ENCODE measurements at regions not wholly inside any gene's neighbourhood (a gene's known extent, or its start where the extent isn't known, plus 50 kb on each side); places are given as distances from the start of the nearest gene placed in this dataset.

GRCh38 chr1:163845279-163845678, 523.5 kb downstream of the NUF2 start:
- no peaks in the 10 kb centered on the region for H3K9me2 ChIP-seq (ENCODE audit: insufficient read depth, low read length)
- TF ChIP-seq SMC3 (conservative IDR thresholded peaks at IDR 0.05; ENCODE audit: poor library complexity): no peak
- TF ChIP-seq POLR2AphosphoS5 (IDR thresholded peaks at IDR 0.05): peak; percentile 18
- no peak for TF ChIP-seq CTCF (IDR thresholded peaks at IDR 0.05; ENCODE audit: poor library complexity, severe bottlenecking)
- no peak for TF ChIP-seq REST (IDR thresholded peaks at IDR 0.05; ENCODE audit: borderline replicate concordance)
- no peak for TF ChIP-seq RAD21 (conservative IDR thresholded peaks at IDR 0.05)
- no peaks in the 10 kb centered on the region for H3K79me2 ChIP-seq (replicated peaks; ENCODE audit: insufficient read depth, low read length)
- no peaks in the 10 kb centered on the region for H3K36me3 ChIP-seq (ENCODE audit: insufficient read depth, low read length)
- no peak overlapping the region for H3K9ac ChIP-seq (ENCODE audit: low read length)
- H3K9me3 ChIP-seq (ENCODE audit: low read length): no peaks in the 10 kb centered on the region
- H3K27ac ChIP-seq (ENCODE audit: low read length): no peak overlapping the region
- H3K4me3 ChIP-seq (ENCODE audit: low read length): no peak overlapping the region
- H3K4me2 ChIP-seq (ENCODE audit: low read length): no peak overlapping the region
- H4K20me1 ChIP-seq (ENCODE audit: insufficient read depth): no peaks in the 10 kb centered on the region
- H3K27me3 ChIP-seq (ENCODE audit: insufficient read depth, low read depth, low read length): no peaks in the 10 kb centered on the region
- no peaks in the 10 kb centered on the region for H3F3A ChIP-seq (ENCODE audit: insufficient read depth, low read length, poor library complexity, severe bottlenecking)
- no peak overlapping the region for H2AFZ ChIP-seq (ENCODE audit: low read depth, low read length)

GRCh38 chr1:163863731-163864130, 542.0 kb downstream of the NUF2 start:
- no peaks in the 10 kb centered on the region for H4K20me1 ChIP-seq (ENCODE audit: insufficient read depth)
- H3K27me3 ChIP-seq (ENCODE audit: insufficient read depth, low read depth, low read length): no peaks in the 10 kb centered on the region
- H3K27ac ChIP-seq (ENCODE audit: low read length): no peak overlapping the region
- no peaks in the 10 kb centered on the region for H3K36me3 ChIP-seq (ENCODE audit: insufficient read depth, low read length)
- no peaks in the 10 kb centered on the region for H3K79me2 ChIP-seq (replicated peaks; ENCODE audit: insufficient read depth, low read length)
- H3K9ac ChIP-seq (ENCODE audit: low read length): no peak overlapping the region
- H3K4me3 ChIP-seq (ENCODE audit: low read length): no peak overlapping the region
- H3K9me3 ChIP-seq (ENCODE audit: low read length): no peaks in the 10 kb centered on the region
- TF ChIP-seq RAD21 (conservative IDR thresholded peaks at IDR 0.05): no peak
- peak; percentile 12 for TF ChIP-seq EP300 (conservative IDR thresholded peaks at IDR 0.05; ENCODE audit: poor library complexity, severe bottlenecking)
- TF ChIP-seq POLR2AphosphoS5 (IDR thresholded peaks at IDR 0.05): peak; percentile 43
- no peak for TF ChIP-seq REST (IDR thresholded peaks at IDR 0.05; ENCODE audit: borderline replicate concordance)
- no peaks in the 10 kb centered on the region for H3F3A ChIP-seq (ENCODE audit: insufficient read depth, low read length, poor library complexity, severe bottlenecking)
- H3K4me2 ChIP-seq (ENCODE audit: low read length): no peak overlapping the region
- no peak overlapping the region for H2AFZ ChIP-seq (ENCODE audit: low read depth, low read length)
- no peaks in the 10 kb centered on the region for H3K9me2 ChIP-seq (ENCODE audit: insufficient read depth, low read length)

Data from neural cell (in vitro differentiated cells).